ENCODE measurements at regions not wholly inside any gene's neighbourhood (a gene's known extent, or its start where the extent isn't known, plus 50 kb on each side); places are given as distances from the start of the nearest gene placed in this dataset.
A peak's percentile ranks its signal among the peaks of the same experiment; 100 is the strongest.
"Not testable (repeated sequence)": the region's sequence is repeated elsewhere in the genome, so short reads cannot be mapped to it uniquely, and the experiment has no call there.

- Mint-ChIP-seq H3K4me3 (no peak overlapping the region), H3K27me3 (peaks cover 26 to 29% of the 10 kb centered on the region in 2 donors), H3K4me1 (peaks cover 12 to 16% of the 10 kb centered on the region in 2 donors), H3K27ac (no peak overlapping the region), H3K9me3 (peaks cover 14 to 26% of the 10 kb centered on the region in 2 donors), H3K36me3 (peaks cover 0 to 7% of the 10 kb centered on the region in 2 donors)
- ATAC-seq (replicated peaks) = no peak
- no peak for DNase-seq
Observed at GRCh38 chr10:125262409-125262808, 102.0 kb upstream of the CTBP2 start.

- no peak overlapping the region for H3K4me3 Mint-ChIP-seq
- H3K27me3 Mint-ChIP-seq = peaks cover 26 to 28% of the 10 kb centered on the region in 2 donors
- peaks cover 14 to 26% of the 10 kb centered on the region in 2 donors for H3K9me3 Mint-ChIP-seq
- H3K27ac Mint-ChIP-seq = no peak overlapping the region
- peaks cover 12 to 16% of the 10 kb centered on the region in 2 donors for H3K4me1 Mint-ChIP-seq
- DNase-seq (no peak), ATAC-seq (replicated peaks) (peak; percentile 83 to 92)
- peaks cover 0 to 7% of the 10 kb centered on the region in 2 donors for H3K36me3 Mint-ChIP-seq
Observed at GRCh38 chr10:125261491-125262186, 101.3 kb upstream of the CTBP2 start.

GRCh38 chr10:125260260-125260659 is 99.9 kb upstream of the CTBP2 start:
- Mint-ChIP-seq H3K27ac (no peak overlapping the region), H3K27me3 (peaks cover 23 to 26% of the 10 kb centered on the region in 2 donors), H3K9me3 (peaks cover 14 to 26% of the 10 kb centered on the region in 2 donors), H3K4me3 (no peak overlapping the region), H3K4me1 (peaks cover 12 to 16% of the 10 kb centered on the region in 2 donors), H3K36me3 (peaks cover 0 to 7% of the 10 kb centered on the region in 2 donors)
- DNase-seq (no peak), ATAC-seq (replicated peaks) (no peak)

GRCh38 chr10:125259651-125260050 is 99.3 kb upstream of the CTBP2 start:
- peaks cover 0 to 7% of the 10 kb centered on the region in 2 donors for H3K36me3 Mint-ChIP-seq
- no peak overlapping the region for H3K27ac Mint-ChIP-seq
- H3K4me1 Mint-ChIP-seq = peaks cover 12 to 16% of the 10 kb centered on the region in 2 donors
- DNase-seq (no peak), ATAC-seq (replicated peaks) (no peak)
- peaks cover 17 to 20% of the 10 kb centered on the region in 2 donors for H3K27me3 Mint-ChIP-seq
- peaks cover 14 to 26% of the 10 kb centered on the region in 2 donors for H3K9me3 Mint-ChIP-seq
- no peak overlapping the region for H3K4me3 Mint-ChIP-seq

GRCh38 chr10:125258676-125259075 is 98.3 kb upstream of the CTBP2 start:
- no peak overlapping the region for H3K4me3 Mint-ChIP-seq
- H3K36me3 Mint-ChIP-seq = peaks cover 0 to 7% of the 10 kb centered on the region in 2 donors
- H3K9me3 Mint-ChIP-seq = peaks cover 15 to 26% of the 10 kb centered on the region in 2 donors
- H3K4me1 Mint-ChIP-seq = peaks cover 12 to 16% of the 10 kb centered on the region in 2 donors
- no peak overlapping the region for H3K27ac Mint-ChIP-seq
- ATAC-seq (replicated peaks) (no peak), DNase-seq (no peak)
- peaks cover 8 to 17% of the 10 kb centered on the region in 2 donors for H3K27me3 Mint-ChIP-seq

GRCh38 chr10:125257521-125258108 is 97.3 kb upstream of the CTBP2 start:
- ATAC-seq (replicated peaks) (no peak), DNase-seq (no peak)
- peaks cover 0 to 17% of the 10 kb centered on the region in 2 donors for H3K27me3 Mint-ChIP-seq
- H3K4me1 Mint-ChIP-seq = peaks cover 12 to 16% of the 10 kb centered on the region in 2 donors
- H3K36me3 Mint-ChIP-seq = peaks cover 0 to 7% of the 10 kb centered on the region in 2 donors
- no peak overlapping the region for H3K27ac Mint-ChIP-seq
- H3K9me3 Mint-ChIP-seq = peaks cover 19 to 24% of the 10 kb centered on the region in 2 donors
- H3K4me3 Mint-ChIP-seq = no peak overlapping the region

GRCh38 chr10:125256026-125256425 is 95.7 kb upstream of the CTBP2 start:
- peaks cover 0 to 17% of the 10 kb centered on the region in 2 donors for H3K27me3 Mint-ChIP-seq
- H3K4me3 Mint-ChIP-seq = no peak overlapping the region
- peaks cover 2 to 3% of the 10 kb centered on the region in 2 donors for H3K4me1 Mint-ChIP-seq
- DNase-seq = no peak
- peaks cover 17 to 19% of the 10 kb centered on the region in 2 donors for H3K9me3 Mint-ChIP-seq
- H3K27ac Mint-ChIP-seq = no peak overlapping the region
- no peak for ATAC-seq (replicated peaks)
- H3K36me3 Mint-ChIP-seq = peaks cover 3% of the 10 kb centered on the region in 2 donors

- H3K4me3 Mint-ChIP-seq = no peak overlapping the region
- no peaks in the 10 kb centered on the region for H3K4me1 Mint-ChIP-seq
- H3K27ac Mint-ChIP-seq = no peak overlapping the region
- no peak for ATAC-seq (replicated peaks)
- peaks cover 0 to 16% of the 10 kb centered on the region in 2 donors for H3K27me3 Mint-ChIP-seq
- DNase-seq = no peak
- H3K9me3 Mint-ChIP-seq = peaks cover 11 to 17% of the 10 kb centered on the region in 2 donors
- H3K36me3 Mint-ChIP-seq = peaks cover 0 to 3% of the 10 kb centered on the region in 2 donors
Observed at GRCh38 chr10:125252937-125253336, 92.6 kb upstream of the CTBP2 start.

GRCh38 chr10:125250834-125251233 is 90.5 kb upstream of the CTBP2 start:
- not testable (repeated sequence) for H3K4me3 Mint-ChIP-seq; H3K4me1 Mint-ChIP-seq; H3K36me3 Mint-ChIP-seq; DNase-seq; ATAC-seq (replicated peaks); H3K27ac Mint-ChIP-seq
- H3K9me3 Mint-ChIP-seq = peaks cover 11 to 17% of the 10 kb centered on the region in 2 donors
- peaks cover 11 to 19% of the 10 kb centered on the region in 2 donors for H3K27me3 Mint-ChIP-seq

GRCh38 chr10:125249948-125250347 is 89.6 kb upstream of the CTBP2 start:
- no peak for ATAC-seq (replicated peaks)
- Mint-ChIP-seq H3K27ac (no peak overlapping the region), H3K27me3 (peaks cover 15 to 20% of the 10 kb centered on the region in 2 donors), H3K4me3 (no peak overlapping the region), H3K9me3 (peaks cover 11 to 17% of the 10 kb centered on the region in 2 donors), H3K36me3 (peaks cover 0 to 4% of the 10 kb centered on the region in 2 donors), H3K4me1 (no peaks in the 10 kb centered on the region)
- DNase-seq = no peak

- DNase-seq (no peak), ATAC-seq (replicated peaks) (no peak)
- Mint-ChIP-seq H3K4me1 (no peaks in the 10 kb centered on the region), H3K27me3 (peaks cover 15 to 26% of the 10 kb centered on the region in 2 donors), H3K9me3 (peaks cover 11 to 15% of the 10 kb centered on the region in 2 donors), H3K36me3 (peaks cover 0 to 4% of the 10 kb centered on the region in 2 donors), H3K4me3 (no peak overlapping the region), H3K27ac (no peak overlapping the region)
Observed at GRCh38 chr10:125248489-125248888, 88.1 kb upstream of the CTBP2 start.

- ATAC-seq (replicated peaks) = no peak
- no peak for DNase-seq
- Mint-ChIP-seq H3K27ac (no peak overlapping the region), H3K4me1 (no peaks in the 10 kb centered on the region), H3K4me3 (no peak overlapping the region), H3K9me3 (peaks cover 4 to 11% of the 10 kb centered on the region in 2 donors), H3K36me3 (peaks cover 0 to 4% of the 10 kb centered on the region in 2 donors), H3K27me3 (peaks cover 10 to 26% of the 10 kb centered on the region in 2 donors)
Observed at GRCh38 chr10:125247576-125247975, 87.2 kb upstream of the CTBP2 start.

- peaks cover 3 to 6% of the 10 kb centered on the region in 2 donors for H3K9me3 Mint-ChIP-seq
- H3K4me1 Mint-ChIP-seq = no peaks in the 10 kb centered on the region
- no peak for DNase-seq
- peaks cover 8 to 37% of the 10 kb centered on the region in 2 donors for H3K27me3 Mint-ChIP-seq
- H3K27ac Mint-ChIP-seq = no peak overlapping the region
- no peak overlapping the region for H3K4me3 Mint-ChIP-seq
- ATAC-seq (replicated peaks) = no peak
- peaks cover 2 to 3% of the 10 kb centered on the region in 2 donors for H3K36me3 Mint-ChIP-seq
Observed at GRCh38 chr10:125243532-125244253, 83.3 kb upstream of the CTBP2 start.

GRCh38 chr10:125238682-125239081 is 78.3 kb upstream of the CTBP2 start:
- Mint-ChIP-seq H3K27me3 (peaks cover 16 to 35% of the 10 kb centered on the region in 2 donors), H3K9me3 (peaks cover 13 to 14% of the 10 kb centered on the region in 2 donors), H3K27ac (no peak overlapping the region), H3K36me3 (peaks cover 0 to 3% of the 10 kb centered on the region in 2 donors), H3K4me3 (no peak overlapping the region), H3K4me1 (peaks cover 2 to 5% of the 10 kb centered on the region in 2 donors)
- no peak for ATAC-seq (replicated peaks)
- no peak for DNase-seq

Measured in stimulated activated naive B cell treated with anti-CD40 and anti-IgM and Interleukin-4, amounts not matched to agents 10 μg/mL and 1 μg/mL and 100 μg/mL, for 72 hours (primary cell).